HG03565 (cell line): ENCODE measurements at regions not wholly inside any gene's neighbourhood (a gene's known extent, or its start where the extent isn't known, plus 50 kb on each side); places are given as distances from the start of the nearest gene placed in this dataset.
A peak's percentile ranks its signal among the peaks of the same experiment; 100 is the strongest.

Experiments used
- ATAC-seq: cut with Tn5 transposase; IDR thresholded peaks from one replicate; pipeline ENCODE4 v1.9.1; 2021; ENCODE audit warnings: mild to moderate bottlenecking, moderate library complexity; ENCODE audit not compliant: unreplicated experiment

DNA sequence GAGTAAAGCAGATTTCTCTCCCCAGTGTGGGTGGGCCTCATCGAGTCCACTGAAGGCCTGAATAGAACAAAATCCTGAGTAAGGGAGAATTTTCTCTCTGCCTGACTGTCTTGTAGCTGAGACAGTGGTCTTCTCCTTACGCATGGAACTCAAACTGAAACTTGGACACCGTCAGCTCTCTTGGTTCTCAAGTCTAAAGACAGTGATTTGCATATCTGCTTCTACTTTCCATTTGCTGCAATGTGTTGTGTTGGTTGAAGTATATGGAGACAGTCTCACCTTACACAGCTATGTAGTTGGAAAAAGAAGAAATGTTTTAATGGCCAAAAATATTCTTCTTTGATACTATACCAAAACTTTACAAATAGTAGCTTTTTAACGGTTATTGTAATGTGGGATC lies 160.2 kb upstream of the LMNTD1 start:
- peak; percentile 98 for ATAC-seq

DNA sequence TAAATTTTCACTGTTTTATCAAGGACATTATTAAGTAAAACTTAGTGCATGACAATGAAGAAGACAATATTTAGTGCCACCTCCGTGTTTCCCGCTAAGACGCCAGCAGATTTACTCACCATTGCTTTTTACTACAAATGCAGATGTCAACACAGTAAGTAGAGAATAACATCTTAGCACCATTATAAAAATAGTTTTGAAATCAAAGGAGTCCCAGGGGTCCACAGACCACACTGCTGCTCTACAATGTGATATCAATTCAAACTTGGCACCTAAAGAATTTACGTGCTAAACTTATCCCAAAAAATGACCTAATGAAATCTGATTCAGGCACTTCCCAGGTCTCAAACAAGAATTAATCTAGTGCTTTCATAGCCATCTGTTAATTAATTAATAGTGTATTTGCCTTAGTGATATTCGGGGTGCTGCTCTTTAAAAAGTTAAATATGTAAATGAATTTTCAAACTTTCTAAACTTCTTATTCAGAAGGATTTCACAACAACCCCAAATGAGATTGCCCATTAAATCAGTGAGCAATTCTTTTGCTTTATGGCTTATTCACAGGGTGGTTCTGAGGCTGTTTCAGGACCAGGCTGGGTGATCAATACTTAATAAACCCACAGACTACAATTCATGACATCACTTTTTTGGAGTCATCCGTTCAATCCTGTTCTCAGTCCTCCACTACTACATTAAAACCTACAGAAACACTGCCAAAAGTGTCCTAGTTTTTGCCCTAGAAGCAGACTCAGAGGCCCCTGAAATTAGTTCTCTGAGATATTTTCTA lies 161.3 kb upstream of the LMNTD1 start:
- no peak for ATAC-seq

DNA sequence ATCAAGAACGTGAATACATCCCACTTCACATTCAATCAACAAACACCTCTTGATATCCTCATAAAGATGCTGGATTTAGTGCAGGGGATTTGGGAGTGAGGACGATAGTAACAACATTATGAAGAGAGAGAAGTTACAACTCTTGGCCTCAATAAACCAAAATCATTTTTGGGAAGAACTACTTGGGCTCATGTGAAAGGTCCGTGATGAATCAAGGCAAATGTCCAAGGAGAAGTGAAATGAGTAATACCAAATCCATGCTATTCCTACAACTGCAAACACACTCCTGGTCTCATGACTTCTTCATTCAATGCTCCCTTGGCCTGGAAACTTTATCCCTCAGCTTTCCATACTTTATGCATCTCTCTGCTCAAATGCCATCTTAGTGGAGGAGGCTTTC lies 162.0 kb upstream of the LMNTD1 start:
- ATAC-seq, result no peak

DNA sequence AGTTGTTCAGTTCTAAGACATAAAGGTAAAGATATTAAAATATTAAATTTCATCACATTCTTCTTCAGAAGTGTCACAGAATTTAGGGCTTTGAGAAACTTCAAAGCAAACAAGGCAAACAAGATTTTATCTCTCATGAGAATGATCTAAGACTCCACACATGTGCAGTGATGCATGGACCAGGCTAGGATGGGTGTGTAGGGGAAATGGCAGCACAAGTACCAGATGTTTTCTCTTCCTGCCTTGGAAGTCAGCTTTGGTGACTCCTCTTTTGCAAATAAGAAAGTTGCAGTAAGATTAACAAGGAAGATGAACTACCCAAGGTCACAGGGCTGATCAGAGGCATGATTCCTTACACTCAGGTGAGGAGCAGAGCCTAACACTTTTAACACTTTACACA lies 163.8 kb upstream of the LMNTD1 start:
- no peak for ATAC-seq

DNA sequence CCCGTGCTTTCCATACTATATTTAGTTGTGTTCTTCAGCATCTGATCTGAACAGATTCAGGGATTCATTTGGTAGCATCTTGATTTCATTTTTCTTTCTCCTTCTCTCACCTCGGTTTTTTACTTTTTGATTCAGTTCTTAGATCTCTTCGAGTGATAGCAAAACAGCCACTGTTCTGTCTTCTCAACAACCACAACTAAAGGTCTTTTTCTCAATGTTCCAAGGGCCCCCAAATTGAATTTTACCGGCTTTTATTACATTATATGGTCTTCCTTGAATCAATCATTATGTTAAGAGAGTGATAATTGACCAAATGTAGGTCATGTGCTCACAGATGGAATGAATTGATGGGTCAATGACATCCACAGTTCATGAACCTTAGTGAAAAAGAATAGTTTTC lies 164.5 kb upstream of the LMNTD1 start:
- no peak for ATAC-seq

DNA sequence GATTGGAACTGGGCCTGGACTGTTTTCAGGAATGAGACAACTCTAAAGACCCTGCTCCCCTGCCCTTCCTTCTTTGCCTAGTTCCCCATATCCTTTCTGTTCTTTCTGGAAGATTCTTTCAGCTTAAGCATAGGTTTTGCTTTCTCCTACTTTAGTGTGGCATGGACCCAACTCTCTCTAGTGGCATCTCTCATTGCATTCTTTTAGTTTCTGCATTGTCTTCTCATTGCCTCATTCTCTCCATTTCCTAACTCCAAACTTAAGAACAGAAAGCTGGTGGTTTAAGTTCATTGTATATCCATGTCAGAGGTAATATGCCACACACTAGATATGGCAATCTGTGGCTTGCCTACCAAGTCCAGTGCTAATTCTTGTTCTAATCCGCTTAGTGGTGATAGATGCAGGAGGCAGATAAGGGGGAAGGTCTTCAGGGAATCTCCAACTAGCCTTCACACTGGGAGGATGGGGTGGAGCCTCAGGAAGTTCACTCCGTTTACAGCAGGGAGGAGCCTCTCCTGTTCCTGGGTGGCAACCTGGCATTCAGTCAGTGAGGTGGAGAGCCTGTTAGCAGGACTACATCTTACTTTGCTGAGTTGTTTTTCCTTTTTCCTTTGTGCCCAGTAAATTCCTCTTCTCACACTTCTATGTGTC lies 165.1 kb upstream of the LMNTD1 start:
- ATAC-seq, result no peak

DNA sequence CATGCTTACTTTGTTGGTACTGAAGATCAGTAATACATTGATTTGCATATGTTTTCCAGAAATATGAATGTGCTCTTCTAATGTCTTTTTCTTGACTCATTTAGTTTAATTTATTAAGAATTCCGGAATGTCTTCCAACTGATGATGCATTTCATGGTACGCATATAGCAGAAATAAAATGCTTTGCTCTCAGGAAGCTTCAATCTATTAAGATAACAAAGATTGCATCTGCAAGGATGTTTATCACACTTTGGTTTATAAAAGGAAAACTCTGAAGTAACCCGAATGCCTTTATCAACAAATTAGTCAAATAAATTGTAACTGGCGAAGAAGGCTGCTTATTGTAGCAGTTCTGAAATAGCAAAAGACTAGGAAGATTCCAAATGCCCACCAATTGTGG lies 166.4 kb upstream of the LMNTD1 start:
- ATAC-seq, result no peak

DNA sequence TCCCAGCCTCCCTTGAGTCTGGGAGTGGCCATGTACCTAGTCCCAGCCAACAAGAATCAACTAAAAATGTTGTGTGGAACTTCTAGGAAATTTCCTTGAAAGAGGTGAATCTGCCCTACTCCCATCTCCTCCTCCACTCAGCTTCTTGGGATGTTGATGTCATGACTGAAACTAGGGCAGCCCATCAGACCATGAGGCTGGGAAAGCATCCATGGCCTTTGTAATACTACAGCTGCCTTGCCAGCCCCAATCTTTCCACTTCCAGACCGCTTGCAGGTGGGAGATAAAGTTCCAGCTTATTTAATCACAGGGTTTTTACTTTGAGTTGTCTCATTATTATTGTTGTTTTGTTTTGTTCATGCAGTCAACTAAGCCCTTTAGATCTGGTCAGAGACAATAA lies 170.3 kb upstream of the LMNTD1 start:
- ATAC-seq, result no peak

DNA sequence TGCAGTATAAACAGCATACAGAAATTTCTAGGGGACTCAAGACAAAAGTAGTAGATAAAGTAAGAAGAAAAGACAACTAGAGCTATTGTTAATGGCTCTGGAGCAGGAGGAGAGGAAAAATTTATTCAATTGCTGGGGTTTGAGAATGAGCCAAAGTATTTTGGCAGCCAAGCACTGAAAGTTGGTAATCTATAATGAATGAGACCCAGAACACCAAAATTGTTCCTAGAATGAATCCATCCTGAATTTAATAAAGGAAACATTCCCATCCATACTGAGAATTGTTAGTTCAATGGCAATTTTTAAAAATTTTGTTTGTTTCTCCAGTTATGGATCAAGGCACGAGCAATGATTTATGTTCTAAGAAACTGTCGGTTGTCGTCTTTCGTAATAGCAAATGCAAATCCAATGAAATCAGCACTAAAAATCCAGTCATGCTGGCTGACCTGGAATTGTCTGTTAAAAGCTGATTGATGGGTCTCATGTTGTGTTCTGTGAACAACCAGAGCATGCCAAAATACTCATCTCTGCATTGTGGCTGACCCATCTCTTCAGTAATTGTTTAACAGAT lies 170.9 kb upstream of the LMNTD1 start:
- no peak for ATAC-seq

DNA sequence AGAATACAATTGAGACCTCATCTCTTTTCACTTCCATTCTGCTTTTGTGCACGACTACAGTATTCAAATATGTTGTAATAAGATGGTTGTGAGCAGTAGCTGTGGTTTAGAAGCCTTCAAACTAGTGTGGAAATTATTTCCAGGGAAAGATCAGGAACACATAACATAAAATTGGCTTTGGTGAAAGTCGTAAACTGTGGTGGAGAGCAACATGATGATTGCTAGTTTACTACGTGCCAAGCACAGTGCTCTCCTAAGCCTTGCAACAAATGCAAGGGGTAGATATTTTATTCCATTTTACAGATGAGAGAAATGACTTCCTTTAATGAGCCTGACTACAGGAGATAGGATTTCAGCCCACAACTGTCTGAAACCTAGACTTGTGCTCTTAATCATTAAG lies 172.4 kb upstream of the LMNTD1 start:
- no peak for ATAC-seq

DNA sequence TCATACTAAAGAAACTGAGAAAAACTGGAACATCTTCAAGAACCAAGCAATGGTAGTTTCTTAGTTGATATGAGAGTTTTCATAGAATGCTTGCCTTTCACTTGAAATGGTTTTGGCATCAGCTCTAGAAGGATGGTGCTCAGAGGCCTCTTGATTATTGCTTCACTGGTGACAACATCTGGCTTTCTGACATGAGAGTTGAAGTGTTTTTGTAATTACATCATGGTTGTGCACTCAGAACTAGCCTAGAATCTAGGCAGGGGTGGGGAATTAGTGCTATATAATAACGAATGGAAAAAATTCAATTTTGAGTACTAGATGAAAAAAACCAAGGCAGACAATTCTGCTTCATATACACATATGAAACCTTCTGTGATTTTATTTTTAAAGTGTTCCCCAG lies 172.8 kb upstream of the LMNTD1 start:
- no peak for ATAC-seq

DNA sequence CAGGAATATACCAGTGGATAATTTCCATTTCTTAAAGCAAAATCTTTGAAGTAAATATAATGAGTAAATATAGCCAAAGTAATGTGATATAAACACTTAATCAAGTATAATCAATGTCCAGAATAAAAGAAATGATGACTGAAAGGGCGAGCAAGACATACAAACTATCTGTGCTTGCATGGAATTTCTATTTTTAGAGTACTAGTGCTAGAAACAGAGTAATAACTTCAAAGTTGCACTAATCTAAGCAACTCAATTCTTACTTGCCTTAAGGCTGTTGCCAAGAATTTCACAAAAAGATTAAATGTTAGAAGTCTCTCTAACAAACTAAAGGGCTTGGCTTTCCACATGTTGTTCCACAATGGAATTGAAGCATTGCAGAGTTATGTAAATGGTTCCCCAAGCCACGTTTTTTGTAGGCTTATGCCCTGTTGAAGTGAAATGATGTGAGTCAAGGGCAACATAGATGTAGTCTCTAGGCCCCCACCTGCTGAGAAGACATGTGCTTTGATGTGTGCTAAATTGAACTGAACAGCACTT lies 175.0 kb upstream of the LMNTD1 start:
- ATAC-seq, result no peak

DNA sequence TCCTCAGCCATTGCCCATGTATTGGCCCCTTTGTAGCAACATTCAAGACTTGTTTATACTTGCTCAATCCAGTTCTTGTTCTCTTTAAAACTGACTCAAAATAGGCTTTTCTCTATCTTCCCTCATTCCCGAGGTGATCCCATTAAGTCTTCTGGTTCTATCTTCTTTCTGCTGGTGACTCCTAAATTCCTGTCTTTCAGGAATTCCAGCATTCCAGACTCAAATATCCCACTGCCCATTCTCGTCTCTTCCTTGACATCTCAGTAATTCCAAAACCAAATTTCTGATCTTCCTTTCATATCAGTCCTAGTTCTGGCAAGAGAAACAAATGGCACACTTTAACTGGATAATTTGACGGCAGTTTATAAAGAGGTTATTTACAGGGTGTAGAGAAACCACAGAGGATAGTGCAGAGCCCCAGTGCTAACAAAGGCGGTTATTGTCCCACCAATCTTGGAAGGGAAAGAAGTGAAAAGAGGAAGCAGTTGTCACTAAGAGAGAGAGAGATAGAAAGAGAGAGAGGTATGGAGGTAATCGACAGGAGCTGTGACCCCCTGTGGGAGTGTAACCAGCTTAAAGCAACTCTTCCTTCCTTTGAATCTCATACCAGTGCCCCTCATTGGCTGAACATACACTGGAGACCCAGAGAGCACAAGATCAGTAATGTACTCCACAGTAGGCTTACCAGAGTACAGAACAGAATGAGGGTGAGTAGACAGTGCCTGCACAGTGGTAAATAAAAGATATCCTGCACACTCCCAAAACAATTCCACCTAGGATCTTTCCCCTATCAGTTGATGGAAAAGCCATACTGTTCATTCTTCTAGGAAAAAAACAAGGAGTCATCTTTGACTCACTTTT lies 177.6 kb upstream of the LMNTD1 start:
- ATAC-seq, result no peak

DNA sequence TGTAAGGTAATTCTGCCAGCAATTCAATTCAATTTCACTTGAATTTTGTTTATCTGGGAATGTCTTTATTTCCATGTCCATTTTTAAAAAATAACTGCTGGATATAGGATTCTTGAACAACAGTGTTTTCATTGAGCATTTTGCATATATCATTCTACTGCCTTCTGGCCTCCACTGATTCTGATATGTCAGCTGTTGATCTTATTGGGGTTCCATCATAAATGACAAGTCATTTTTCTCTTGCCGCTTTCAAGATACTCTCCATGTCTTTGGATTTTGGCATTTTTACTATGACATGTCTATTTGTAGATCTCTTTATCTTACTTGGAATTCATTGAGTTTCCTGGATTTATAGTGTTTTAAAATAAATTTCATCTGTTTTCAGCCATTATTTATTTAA lies 180.5 kb upstream of the LMNTD1 start:
- no peak for ATAC-seq

DNA sequence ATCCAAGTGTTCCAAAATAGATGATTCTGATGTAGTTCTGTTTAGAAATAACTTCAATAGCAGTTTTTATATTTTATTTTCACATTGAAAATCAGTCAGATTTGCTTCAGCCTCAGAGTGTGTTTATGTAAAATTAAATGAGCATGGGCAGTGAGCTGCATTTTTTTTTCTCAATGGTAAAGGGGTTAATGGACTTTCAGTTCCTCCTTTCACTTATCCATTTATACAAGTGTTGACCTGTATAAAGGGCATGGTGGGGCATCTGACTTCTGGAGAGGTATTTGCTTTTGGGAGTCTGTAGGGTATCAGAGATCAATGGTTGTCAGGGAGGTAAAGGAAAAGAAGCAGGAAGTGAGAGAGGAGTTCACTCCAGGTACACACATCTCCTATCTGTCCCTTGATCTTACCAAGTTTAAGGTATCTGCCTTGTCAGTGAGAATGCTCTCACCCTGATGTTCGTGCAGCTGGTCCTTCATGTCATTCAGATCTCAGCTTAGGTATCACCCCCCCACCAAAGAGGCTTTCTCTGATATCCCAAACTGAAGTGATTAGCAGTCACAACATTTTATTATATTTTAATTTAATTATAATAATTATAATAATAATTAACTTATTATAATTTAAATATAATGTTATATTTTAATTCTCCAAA lies 181.6 kb upstream of the LMNTD1 start:
- peak; percentile 62 for ATAC-seq

DNA sequence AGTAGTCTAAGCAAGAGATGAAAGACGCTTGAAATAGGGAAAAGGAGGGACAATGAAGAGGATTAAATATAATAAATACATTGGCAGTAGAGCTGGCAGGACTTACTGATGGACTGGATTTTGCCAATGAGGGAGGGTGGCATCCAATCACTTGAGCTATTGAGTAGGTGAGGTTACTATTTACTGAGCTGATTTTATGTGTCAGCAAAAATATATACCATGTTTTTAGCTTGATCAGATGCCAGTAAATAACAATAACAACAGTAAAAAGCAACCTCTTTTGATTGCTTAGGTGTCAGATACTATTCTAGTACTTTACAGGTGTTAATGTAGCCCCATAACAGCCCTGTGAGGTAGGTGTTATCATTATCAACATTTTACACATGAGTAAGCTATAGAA lies 187.5 kb upstream of the LMNTD1 start:
- ATAC-seq, result no peak

DNA sequence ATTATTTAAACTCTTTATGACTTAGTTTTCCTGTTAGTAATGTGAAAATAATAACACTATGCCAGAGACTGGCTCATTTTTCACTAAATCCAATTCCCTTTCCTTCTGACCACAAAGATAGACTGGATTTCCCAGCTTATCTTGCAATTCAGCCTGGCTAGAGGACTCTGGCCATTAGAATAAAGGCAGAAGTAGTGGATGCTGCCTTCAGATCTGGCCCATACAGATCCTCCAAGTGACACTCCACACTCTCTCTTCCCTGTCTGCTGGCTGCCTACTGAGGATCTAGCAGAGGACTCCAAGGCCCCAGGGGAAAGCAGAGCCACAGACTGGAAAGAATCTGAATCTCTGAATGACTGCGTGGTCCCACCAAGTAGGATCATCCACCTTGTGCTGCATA lies 188.8 kb upstream of the LMNTD1 start:
- no peak for ATAC-seq

DNA sequence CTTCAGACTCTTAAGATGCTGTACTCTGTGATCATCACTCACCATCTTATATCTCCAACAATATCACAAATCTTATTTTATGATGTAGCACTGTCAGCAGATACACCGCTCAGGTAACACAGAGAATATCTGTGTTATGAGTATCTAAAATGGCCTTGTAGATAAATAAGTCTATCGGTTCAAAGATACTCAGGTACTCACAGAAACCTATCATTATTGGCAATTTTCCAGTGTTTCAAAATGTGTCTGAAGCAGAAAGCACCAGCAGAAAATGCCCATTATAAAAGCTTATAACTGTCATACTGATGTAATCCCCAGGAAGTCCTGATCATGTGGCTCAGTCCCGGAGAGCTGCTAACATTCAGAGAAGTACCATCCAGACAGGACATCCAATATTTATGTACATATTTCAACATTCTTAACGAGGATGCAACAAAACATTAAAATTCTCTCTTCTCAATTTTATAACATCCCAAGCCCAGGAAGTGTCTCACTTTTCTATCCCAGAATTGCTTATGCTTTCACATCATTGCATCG lies 190.7 kb upstream of the LMNTD1 start:
- ATAC-seq, result no peak

DNA sequence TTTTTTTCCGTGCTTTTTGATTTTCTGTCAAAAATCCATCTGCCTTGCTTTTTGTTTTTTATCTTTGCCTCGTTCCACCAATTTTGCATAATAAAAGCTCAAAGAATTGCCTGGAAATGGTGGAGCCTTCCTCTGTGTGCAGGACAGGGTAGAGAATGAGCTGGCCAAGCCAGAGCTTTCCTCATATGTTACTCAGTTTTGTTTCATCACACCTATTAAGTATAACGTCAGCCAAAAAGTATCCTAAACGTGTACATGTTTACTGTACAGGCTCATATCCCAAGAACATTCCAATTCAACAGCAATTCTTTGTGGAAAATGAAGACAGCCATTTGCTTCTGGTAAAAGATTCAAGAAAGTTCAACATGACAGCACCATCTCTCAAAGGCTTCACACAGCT lies 191.2 kb upstream of the LMNTD1 start:
- no peak for ATAC-seq

DNA sequence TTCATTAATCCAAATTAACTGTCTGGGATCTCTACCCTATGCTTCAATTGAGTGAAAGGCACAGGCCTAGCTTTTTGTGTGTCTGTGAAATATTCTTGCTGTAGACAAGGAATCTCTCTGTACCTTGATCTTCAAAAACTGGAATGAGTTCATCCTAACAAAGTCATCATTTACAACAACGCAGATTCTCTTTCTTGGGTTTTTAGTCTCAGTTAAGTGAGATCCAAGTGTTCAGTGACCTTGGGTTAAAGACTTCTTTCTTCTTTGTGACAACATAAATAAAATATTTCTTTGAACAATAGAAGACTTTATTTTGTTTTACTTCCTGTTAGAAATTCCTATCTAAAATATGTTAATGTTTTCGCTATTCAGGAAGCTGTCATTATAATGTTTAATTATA lies 192.2 kb upstream of the LMNTD1 start:
- no peak for ATAC-seq
